ENCODE measurements at regions not wholly inside any gene's neighbourhood (a gene's known extent, or its start where the extent isn't known, plus 50 kb on each side); places are given as distances from the start of the nearest gene placed in this dataset.
"Not testable (repeated sequence)": the region's sequence is repeated elsewhere in the genome, so short reads cannot be mapped to it uniquely, and the experiment has no call there.

DNA sequence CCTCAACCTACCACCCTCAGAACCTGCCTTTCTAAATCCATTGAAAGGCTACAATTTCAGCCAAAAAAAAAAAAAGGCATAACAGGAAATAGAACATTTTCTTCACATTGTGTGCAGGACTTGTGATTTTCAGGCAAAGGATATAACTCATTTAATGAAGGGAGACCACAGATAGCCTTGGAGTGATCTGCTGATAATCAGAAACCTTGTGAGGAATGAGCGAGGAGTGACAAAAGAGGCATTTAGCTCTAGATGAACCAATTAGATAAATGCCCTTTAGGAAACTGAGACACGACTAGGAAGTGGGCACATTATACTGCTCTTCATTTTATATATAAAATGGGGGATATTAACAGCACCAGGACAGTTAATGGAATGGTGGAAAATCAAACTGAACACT is 216.5 kb upstream of the GRIA4 start:
- no peaks in the 10 kb centered on the region for H3K36me3 ChIP-seq
- no peak overlapping the region for H3K4me3 ChIP-seq
- H3K27ac ChIP-seq: no peak overlapping the region
- no peaks in the 10 kb centered on the region for H3K4me1 ChIP-seq (replicated peaks)
- no peak for DNase-seq (ENCODE audit: low read depth in 1 of 2, low spot score in 2 of 2)
- H3K9me3 ChIP-seq (replicated peaks): no peaks in the 10 kb centered on the region
- H3K27me3 ChIP-seq (replicated peaks): no peaks in the 10 kb centered on the region

DNA sequence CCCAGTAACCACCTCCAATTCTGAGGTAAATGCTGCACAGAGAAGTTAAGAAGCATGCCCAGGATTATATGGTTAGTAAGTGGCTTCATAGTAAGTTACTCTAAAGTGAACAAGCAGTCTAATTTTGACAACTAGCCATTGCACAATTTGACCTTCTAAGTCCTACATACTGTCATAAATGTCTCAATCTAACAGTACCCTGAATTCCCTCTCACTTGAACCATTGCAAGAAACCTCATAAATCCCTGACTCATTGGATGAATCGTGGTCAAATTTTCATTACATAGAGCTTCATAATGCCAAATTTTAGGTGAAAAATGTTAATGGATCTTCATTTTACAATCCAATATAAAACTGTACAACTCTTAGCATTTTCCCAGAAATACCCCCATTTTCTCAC is 217.3 kb upstream of the GRIA4 start:
- no peaks in the 10 kb centered on the region for H3K9me3 ChIP-seq (replicated peaks)
- no peak for DNase-seq (ENCODE audit: low read depth in 1 of 2, low spot score in 2 of 2)

DNA sequence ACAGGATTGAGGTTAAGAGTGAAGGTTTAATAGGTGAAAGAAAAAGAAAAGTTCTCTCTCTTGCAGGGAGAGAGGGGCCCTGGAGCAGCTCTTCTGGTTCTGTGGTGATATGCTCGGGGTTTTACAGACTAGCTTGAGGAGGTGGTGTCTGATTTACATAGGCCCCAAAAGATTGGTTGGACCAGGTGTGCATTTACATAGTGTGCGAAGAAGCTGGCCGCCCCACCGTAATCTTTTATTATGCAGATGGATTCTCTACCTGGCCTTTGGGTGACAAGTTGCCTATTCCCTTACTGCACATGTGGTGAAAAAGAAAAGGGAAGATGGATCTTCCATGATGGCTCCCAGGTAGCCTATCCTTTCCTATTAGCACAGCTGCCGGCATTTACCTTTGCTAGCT is 219.9 kb upstream of the GRIA4 start:
- H3K36me3 ChIP-seq: no peaks in the 10 kb centered on the region
- no peaks in the 10 kb centered on the region for H3K4me1 ChIP-seq (replicated peaks)
- H3K27ac ChIP-seq: no peak overlapping the region
- no peak overlapping the region for H3K4me3 ChIP-seq
- H3K9me3 ChIP-seq (replicated peaks): no peaks in the 10 kb centered on the region
- no peaks in the 10 kb centered on the region for H3K27me3 ChIP-seq (replicated peaks)
- no peak for DNase-seq (ENCODE audit: low read depth in 1 of 2, low spot score in 2 of 2)

More for the DNA sequence above, 217.3 kb upstream of the GRIA4 start:
- Histone ChIP-seq H3K36me3 (no peaks in the 10 kb centered on the region), H3K4me3 (no peak overlapping the region), H3K27me3 (replicated peaks) (no peaks in the 10 kb centered on the region), H3K4me1 (replicated peaks) (no peaks in the 10 kb centered on the region), H3K27ac (no peak overlapping the region)

DNA sequence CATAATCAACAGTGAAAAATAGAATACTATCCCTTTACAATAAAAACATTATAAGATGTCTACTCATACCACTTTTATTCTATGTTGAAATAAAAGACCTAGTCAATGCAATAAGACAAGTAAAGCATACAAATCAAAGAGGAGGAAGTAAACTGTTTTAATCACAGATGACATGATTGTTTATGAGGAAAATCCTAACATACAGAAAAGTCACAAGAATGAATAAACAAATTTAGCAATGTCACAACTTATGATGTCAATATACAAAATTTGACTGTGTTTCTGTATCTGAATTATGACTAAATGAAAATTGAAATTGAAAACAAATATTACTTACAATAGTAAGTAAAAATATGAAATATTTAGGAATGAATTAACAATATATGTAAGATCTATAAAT is 221.9 kb upstream of the GRIA4 start:
- H3K27me3 ChIP-seq (replicated peaks): no peaks in the 10 kb centered on the region
- H3K4me3 ChIP-seq: no peak overlapping the region
- H3K9me3 ChIP-seq (replicated peaks): no peaks in the 10 kb centered on the region
- H3K4me1 ChIP-seq (replicated peaks): no peaks in the 10 kb centered on the region
- DNase-seq (ENCODE audit: low read depth in 1 of 2, low spot score in 2 of 2): no peak
- H3K27ac ChIP-seq: no peak overlapping the region
- H3K36me3 ChIP-seq: no peaks in the 10 kb centered on the region

DNA sequence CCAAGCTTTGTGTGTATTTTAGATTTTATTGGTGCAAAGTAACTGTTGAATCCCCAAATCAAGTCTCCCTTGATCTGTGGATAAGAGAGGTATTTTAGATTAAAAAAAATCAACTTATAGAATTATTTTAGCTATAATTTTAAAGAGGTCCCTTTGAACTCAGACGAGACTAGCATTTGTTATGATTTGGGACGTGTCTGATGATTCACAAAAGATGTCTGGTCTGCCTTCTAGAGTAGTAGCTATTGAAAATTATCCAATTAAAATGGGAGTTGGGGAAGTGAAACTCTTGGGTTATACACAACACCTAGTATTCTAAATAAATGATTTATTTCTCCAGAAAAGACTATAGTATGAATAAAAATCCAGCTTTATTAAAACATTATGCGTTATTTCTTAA is 227.9 kb upstream of the GRIA4 start:
- no peak for DNase-seq (ENCODE audit: low read depth in 1 of 2, low spot score in 2 of 2)
- H3K4me1 ChIP-seq (replicated peaks): no peaks in the 10 kb centered on the region
- no peaks in the 10 kb centered on the region for H3K36me3 ChIP-seq
- no peaks in the 10 kb centered on the region for H3K9me3 ChIP-seq (replicated peaks)
- no peaks in the 10 kb centered on the region for H3K27me3 ChIP-seq (replicated peaks)
- no peak overlapping the region for H3K27ac ChIP-seq
- H3K4me3 ChIP-seq: no peak overlapping the region

DNA sequence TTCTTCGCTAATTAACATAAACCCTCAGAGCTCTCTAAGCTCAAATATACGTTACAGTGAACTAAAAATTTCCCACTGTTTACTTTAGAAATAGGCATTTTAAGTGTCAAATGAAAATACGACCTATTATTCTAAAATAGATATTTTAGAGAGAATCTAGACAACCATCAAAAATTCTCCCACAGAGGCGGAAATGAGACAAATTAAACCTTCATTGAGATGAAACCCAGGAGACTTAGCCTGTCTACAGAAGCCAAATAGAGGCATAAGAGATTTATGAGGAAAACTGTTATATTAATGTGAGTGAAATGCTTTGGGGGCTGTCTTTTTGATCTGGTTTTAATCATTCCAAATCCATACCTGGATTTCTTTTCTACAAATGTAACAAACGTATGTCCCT is 232.0 kb upstream of the GRIA4 start:
- Histone ChIP-seq H3K4me3 (no peak overlapping the region), H3K9me3 (replicated peaks) (no peaks in the 10 kb centered on the region), H3K36me3 (no peaks in the 10 kb centered on the region), H3K4me1 (replicated peaks) (no peaks in the 10 kb centered on the region), H3K27me3 (replicated peaks) (no peaks in the 10 kb centered on the region), H3K27ac (no peak overlapping the region)
- no peak for DNase-seq (ENCODE audit: low read depth in 1 of 2, low spot score in 2 of 2)

DNA sequence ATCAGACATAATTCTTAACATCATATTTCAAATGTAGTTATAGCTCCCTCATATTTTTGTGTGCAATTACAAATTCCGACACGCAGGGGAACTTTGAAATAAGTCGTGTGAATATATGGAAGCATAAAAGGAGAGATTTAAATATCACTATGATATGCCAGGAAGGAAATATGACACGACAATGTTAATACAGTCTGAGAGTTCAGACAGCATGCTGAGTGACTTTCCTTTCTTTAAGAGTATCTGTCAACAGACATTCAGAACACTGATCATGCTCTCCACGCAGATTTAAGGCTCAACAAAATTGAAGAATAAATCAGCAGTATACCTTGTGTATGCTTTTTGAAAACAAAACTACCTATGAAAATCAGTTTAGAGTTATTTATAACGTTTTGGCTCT is 232.6 kb upstream of the CARD18 start:
- no peak for DNase-seq (ENCODE audit: low read depth in 1 of 2, low spot score in 2 of 2)
- Histone ChIP-seq H3K4me3 (no peak overlapping the region), H3K27me3 (replicated peaks) (no peaks in the 10 kb centered on the region), H3K4me1 (replicated peaks) (no peaks in the 10 kb centered on the region), H3K9me3 (replicated peaks) (no peaks in the 10 kb centered on the region), H3K27ac (no peak overlapping the region), H3K36me3 (no peaks in the 10 kb centered on the region)

DNA sequence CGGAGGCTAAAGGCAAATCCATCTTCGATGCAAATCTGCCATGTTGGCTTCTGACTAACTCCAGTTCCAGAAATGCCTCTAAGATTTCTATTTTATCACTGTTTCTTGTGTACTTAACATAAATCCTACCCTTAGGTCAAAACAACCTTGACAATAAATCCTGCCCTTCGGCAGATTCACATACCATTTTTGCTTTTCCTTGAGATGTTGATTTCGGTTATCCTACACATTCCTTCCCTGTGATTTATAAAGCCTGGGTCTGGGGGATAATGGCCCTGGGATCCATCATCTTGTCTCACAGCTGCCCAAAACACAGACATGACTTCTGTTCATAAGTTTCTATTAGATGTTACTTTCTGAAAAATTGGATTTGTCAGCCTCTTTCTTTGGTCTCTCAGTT is 231.7 kb upstream of the CARD18 start:
- Histone ChIP-seq H3K27me3 (replicated peaks) (no peaks in the 10 kb centered on the region), H3K36me3 (no peaks in the 10 kb centered on the region), H3K4me3 (no peak overlapping the region), H3K27ac (no peak overlapping the region), H3K9me3 (replicated peaks) (no peaks in the 10 kb centered on the region), H3K4me1 (replicated peaks) (no peaks in the 10 kb centered on the region)
- DNase-seq (ENCODE audit: low read depth in 1 of 2, low spot score in 2 of 2): no peak

DNA sequence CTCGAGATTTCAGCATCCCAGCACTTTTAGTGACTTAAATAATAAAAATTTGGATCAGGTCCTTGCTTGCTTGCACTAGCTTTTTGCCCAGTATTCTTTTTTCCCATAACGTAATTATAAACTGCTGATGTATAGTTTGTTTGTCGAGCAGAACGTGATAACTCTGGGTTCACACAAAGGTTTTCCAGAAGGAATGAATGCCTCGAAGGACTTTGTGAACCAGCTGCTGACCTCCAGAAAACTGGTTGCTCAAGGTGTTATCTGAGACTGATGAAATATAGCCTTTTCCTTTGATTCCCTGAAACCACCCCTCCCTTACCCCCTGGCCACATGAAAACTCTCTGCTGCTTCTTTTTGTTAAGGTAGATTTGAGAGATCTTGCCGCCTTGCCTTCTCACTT is 229.1 kb upstream of the CARD18 start:
- DNase-seq (ENCODE audit: low read depth in 1 of 2, low spot score in 2 of 2): no peak
- H3K27me3 ChIP-seq (replicated peaks): no peaks in the 10 kb centered on the region
- H3K27ac ChIP-seq: no peak overlapping the region
- H3K9me3 ChIP-seq (replicated peaks): no peaks in the 10 kb centered on the region
- H3K4me3 ChIP-seq: no peak overlapping the region
- H3K36me3 ChIP-seq: no peaks in the 10 kb centered on the region
- no peaks in the 10 kb centered on the region for H3K4me1 ChIP-seq (replicated peaks)

DNA sequence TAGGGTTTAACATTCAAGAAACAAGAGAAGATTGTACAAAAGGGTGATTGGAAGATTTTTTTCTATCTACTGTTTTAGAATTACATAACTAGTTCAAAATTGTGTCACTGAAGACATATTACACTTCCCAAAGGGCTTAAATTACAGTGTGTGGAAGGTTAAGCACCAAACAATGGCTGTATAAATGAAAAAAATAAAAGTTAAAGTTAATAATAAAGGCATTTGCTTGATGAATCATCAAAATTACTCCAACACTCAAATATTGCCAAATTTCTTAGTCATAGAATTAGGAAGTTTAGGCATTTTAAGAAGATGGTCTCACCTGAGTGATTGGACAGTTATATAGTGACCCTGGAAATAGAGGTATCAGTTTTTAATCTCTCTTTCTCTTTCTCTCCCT is 227.6 kb upstream of the CARD18 start:
- Histone ChIP-seq H3K4me3 (no peak overlapping the region), H3K27me3 (replicated peaks) (no peaks in the 10 kb centered on the region), H3K36me3 (no peaks in the 10 kb centered on the region), H3K4me1 (replicated peaks) (no peaks in the 10 kb centered on the region), H3K27ac (no peak overlapping the region), H3K9me3 (replicated peaks) (no peaks in the 10 kb centered on the region)
- no peak for DNase-seq (ENCODE audit: low read depth in 1 of 2, low spot score in 2 of 2)

DNA sequence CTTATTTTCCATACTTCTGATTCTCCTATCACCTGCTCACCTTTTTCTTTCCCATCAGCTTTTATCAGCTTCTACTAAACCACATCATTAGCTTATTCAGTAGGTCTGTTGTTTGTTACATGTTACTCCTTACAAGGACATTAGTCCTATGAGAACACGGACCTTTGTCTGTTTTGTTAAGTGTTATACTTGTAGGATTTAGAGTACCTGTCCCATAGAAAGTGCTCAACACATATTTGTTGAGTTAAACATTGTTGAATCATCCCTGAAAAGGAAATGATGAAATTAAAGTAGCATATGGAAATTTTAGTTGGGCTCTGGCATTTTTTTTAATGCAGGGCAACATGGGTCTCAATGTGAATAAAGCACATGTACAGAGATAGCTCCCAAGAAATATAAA is 222.1 kb upstream of the CARD18 start:
- Histone ChIP-seq H3K9me3 (replicated peaks) (no peaks in the 10 kb centered on the region), H3K4me1 (replicated peaks) (no peaks in the 10 kb centered on the region), H3K27ac (no peak overlapping the region), H3K36me3 (no peaks in the 10 kb centered on the region), H3K27me3 (replicated peaks) (no peaks in the 10 kb centered on the region), H3K4me3 (no peak overlapping the region)
- DNase-seq (ENCODE audit: low read depth in 1 of 2, low spot score in 2 of 2): no peak

DNA sequence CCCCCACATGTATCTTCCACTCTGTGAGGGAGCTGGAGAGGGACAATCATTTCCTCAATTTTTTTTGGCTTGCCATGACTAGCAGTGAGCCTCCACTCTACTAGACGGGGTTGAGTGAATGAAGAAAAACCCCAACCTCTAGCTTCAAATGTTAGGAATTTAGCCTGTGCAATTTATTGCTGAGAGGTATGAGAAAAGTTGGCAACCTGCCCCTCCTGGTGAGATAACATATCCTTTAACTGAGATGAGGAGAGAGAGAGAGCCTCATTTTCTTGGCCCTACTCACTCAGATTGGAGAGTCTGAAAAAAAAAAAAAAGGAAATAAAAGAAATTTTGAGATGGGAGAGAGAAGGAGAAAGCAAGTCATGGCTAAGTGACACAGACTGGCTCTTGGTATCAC is 218.2 kb upstream of the CARD18 start:
- no peaks in the 10 kb centered on the region for H3K9me3 ChIP-seq (replicated peaks)
- H3K36me3 ChIP-seq: no peaks in the 10 kb centered on the region
- no peak for DNase-seq (ENCODE audit: low read depth in 1 of 2, low spot score in 2 of 2)
- no peaks in the 10 kb centered on the region for H3K27me3 ChIP-seq (replicated peaks)
- no peaks in the 10 kb centered on the region for H3K4me1 ChIP-seq (replicated peaks)
- H3K4me3 ChIP-seq: no peak overlapping the region
- H3K27ac ChIP-seq: no peak overlapping the region

DNA sequence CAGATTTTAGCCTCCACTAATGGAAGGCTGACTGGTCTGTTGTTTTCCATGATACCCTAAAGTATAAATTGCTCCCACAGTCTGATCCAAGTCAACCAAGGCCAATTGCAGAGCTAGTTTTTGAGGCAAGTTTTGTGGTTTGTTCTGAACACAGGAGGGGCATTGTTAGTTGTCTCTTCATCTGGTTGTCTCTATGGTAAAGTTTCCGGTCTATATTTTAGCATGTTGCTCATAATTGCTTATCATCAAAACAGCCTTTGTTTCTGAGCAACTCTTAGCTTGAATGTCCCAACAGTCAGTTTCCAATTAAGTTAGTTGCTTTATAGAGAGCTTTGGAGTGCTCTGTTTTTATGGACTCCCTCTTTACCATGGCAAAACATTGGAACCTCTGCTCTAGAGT is 217.6 kb upstream of the CARD18 start:
- no peak overlapping the region for H3K27ac ChIP-seq
- no peaks in the 10 kb centered on the region for H3K36me3 ChIP-seq
- no peaks in the 10 kb centered on the region for H3K9me3 ChIP-seq (replicated peaks)
- no peak overlapping the region for H3K4me3 ChIP-seq
- no peaks in the 10 kb centered on the region for H3K27me3 ChIP-seq (replicated peaks)
- H3K4me1 ChIP-seq (replicated peaks): no peaks in the 10 kb centered on the region
- DNase-seq (ENCODE audit: low read depth in 1 of 2, low spot score in 2 of 2): no peak

DNA sequence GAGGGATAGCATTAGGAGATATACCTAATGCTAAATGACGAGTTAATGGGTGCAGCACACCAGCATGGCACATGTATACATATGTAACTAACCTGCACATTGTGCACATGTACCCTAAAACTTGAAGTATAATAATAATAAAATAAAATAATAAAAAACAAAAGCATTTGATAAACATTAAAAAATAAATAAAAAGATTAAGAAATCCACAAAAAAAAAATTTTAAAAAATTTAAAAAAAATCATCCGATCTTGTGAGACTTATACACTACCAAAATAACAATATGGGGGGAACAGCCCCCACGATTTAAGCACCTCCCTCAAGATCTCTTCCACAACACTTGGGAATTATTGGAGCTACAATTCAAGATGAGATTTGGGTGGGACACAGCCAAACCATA is 210.3 kb upstream of the CARD18 start:
- DNase-seq (ENCODE audit: low read depth in 1 of 2, low spot score in 2 of 2); H3K9me3 ChIP-seq (replicated peaks); H3K4me1 ChIP-seq (replicated peaks); H3K36me3 ChIP-seq; H3K27ac ChIP-seq; H3K27me3 ChIP-seq (replicated peaks); H3K4me3 ChIP-seq: not testable (repeated sequence)

DNA sequence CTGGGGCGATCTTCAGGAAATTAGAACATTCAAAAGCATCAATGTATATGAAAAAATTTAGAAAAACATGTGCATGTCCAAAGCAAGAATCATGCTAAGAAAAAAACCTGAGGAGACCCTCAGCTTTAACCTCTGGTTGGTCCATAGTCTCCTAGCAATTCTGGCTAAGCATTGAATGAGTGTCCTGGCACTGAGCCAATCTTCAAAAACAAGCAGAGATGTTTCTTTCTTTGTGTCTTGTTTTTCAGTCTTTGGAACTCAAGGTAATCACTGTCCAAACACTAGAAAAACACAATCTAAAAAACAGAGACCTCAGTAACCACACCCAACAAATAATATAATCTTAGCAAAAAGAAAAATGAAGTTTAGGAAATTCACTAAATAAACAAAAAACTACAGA is 205.4 kb upstream of the CARD18 start:
- no peaks in the 10 kb centered on the region for H3K9me3 ChIP-seq (replicated peaks)
- no peaks in the 10 kb centered on the region for H3K4me1 ChIP-seq (replicated peaks)
- H3K4me3 ChIP-seq: no peak overlapping the region
- no peak overlapping the region for H3K27ac ChIP-seq
- H3K36me3 ChIP-seq: no peaks in the 10 kb centered on the region
- H3K27me3 ChIP-seq (replicated peaks): no peaks in the 10 kb centered on the region
- DNase-seq (ENCODE audit: low read depth in 1 of 2, low spot score in 2 of 2): no peak

Measured in SJSA1 (cell line).